ENCODE measurements at regions not wholly inside any gene's neighbourhood (a gene's known extent, or its start where the extent isn't known, plus 50 kb on each side); places are given as distances from the start of the nearest gene placed in this dataset.

GRCh38 chr13:50078231-50078894 is 63.1 kb downstream of the KCNRG start:
- Histone ChIP-seq H3K4me1 (ENCODE audit: control insufficient read depth, extremely low read depth, insufficient read depth, low read length) (peaks cover 5% of the 10 kb centered on the region), H3K36me3 (ENCODE audit: control insufficient read depth, insufficient read depth, low read length) (no peaks in the 10 kb centered on the region), H3K9ac (ENCODE audit: insufficient read depth, low read length) (no peak overlapping the region), H2AFZ (ENCODE audit: low read length) (no peak overlapping the region), H3K79me2 (ENCODE audit: control insufficient read depth, insufficient read depth, low read length) (peaks cover 93% of the 10 kb centered on the region), H3K27me3 (ENCODE audit: control insufficient read depth, insufficient read depth, low read length) (no peaks in the 10 kb centered on the region), H3K4me3 (replicated peaks in 1 of 4; ENCODE audit: control extremely low read depth in 1 of 4, insufficient read depth in 1 of 4, low read depth in 3 of 4, low read length in 4 of 4) (peak overlapping the region; percentile 65 to 98 (median 90)), H3K27ac (ENCODE audit: insufficient read depth, low read length) (no peak overlapping the region), H3K4me2 (ENCODE audit: extremely low read depth, insufficient read depth, low read length) (peak overlapping the region; percentile 77), H3K9me3 (ENCODE audit: control insufficient read depth, insufficient read depth, low read depth, low read length) (no peaks in the 10 kb centered on the region), H4K20me1 (ENCODE audit: control insufficient read depth, extremely low read depth, insufficient read depth, low read length) (no peaks in the 10 kb centered on the region)
- TF ChIP-seq EZH2 (IDR thresholded peaks at IDR 0.05; ENCODE audit: low read length, missing control alignments): no peak
- TF ChIP-seq CTCF (conservative IDR thresholded peaks at IDR 0.05 in 1 of 2, IDR thresholded peaks at IDR 0.05 in 1 of 2; ENCODE audit: low read depth in 1 of 2, low read length in 2 of 2): no peak
- DNase-seq (ENCODE audit: low read depth in 2 of 2): peak in 1 of 2 donors; percentile 23

- Histone ChIP-seq H3K4me1 (ENCODE audit: control insufficient read depth, extremely low read depth, insufficient read depth, low read length) (peaks cover 8% of the 10 kb centered on the region), H3K36me3 (ENCODE audit: control insufficient read depth, insufficient read depth, low read length) (no peaks in the 10 kb centered on the region), H3K4me3 (replicated peaks in 1 of 4; ENCODE audit: control extremely low read depth in 1 of 4, insufficient read depth in 1 of 4, low read depth in 3 of 4, low read length in 4 of 4) (peak overlapping the region; percentile 65 to 98 (median 90)), H4K20me1 (ENCODE audit: control insufficient read depth, extremely low read depth, insufficient read depth, low read length) (no peaks in the 10 kb centered on the region), H3K27me3 (ENCODE audit: control insufficient read depth, insufficient read depth, low read length) (no peaks in the 10 kb centered on the region), H3K79me2 (ENCODE audit: control insufficient read depth, insufficient read depth, low read length) (peaks cover 93% of the 10 kb centered on the region), H3K4me2 (ENCODE audit: extremely low read depth, insufficient read depth, low read length) (peak overlapping the region; percentile 77), H3K27ac (ENCODE audit: insufficient read depth, low read length) (no peak overlapping the region), H2AFZ (ENCODE audit: low read length) (no peak overlapping the region), H3K9me3 (ENCODE audit: control insufficient read depth, insufficient read depth, low read depth, low read length) (no peaks in the 10 kb centered on the region), H3K9ac (ENCODE audit: insufficient read depth, low read length) (no peak overlapping the region)
- no peak for TF ChIP-seq EZH2 (IDR thresholded peaks at IDR 0.05; ENCODE audit: low read length, missing control alignments)
- no peak for TF ChIP-seq CTCF (conservative IDR thresholded peaks at IDR 0.05 in 1 of 2, IDR thresholded peaks at IDR 0.05 in 1 of 2; ENCODE audit: low read depth in 1 of 2, low read length in 2 of 2)
- peak in 1 of 2 donors; percentile 33 for DNase-seq (ENCODE audit: low read depth in 2 of 2)
These were observed 63.8 kb downstream of the KCNRG start for GRCh38 chr13:50078895-50079654.

- TF ChIP-seq EZH2 (IDR thresholded peaks at IDR 0.05; ENCODE audit: low read length, missing control alignments): no peak
- TF ChIP-seq CTCF (conservative IDR thresholded peaks at IDR 0.05 in 1 of 2, IDR thresholded peaks at IDR 0.05 in 1 of 2; ENCODE audit: low read depth in 1 of 2, low read length in 2 of 2): no peak
- Histone ChIP-seq H3K9me3 (ENCODE audit: control insufficient read depth, insufficient read depth, low read depth, low read length) (no peaks in the 10 kb centered on the region), H3K4me2 (ENCODE audit: extremely low read depth, insufficient read depth, low read length) (peak overlapping the region; percentile 77), H3K79me2 (ENCODE audit: control insufficient read depth, insufficient read depth, low read length) (peaks cover 92% of the 10 kb centered on the region), H3K36me3 (ENCODE audit: control insufficient read depth, insufficient read depth, low read length) (no peaks in the 10 kb centered on the region), H3K9ac (ENCODE audit: insufficient read depth, low read length) (peak overlapping the region; percentile 89), H4K20me1 (ENCODE audit: control insufficient read depth, extremely low read depth, insufficient read depth, low read length) (no peaks in the 10 kb centered on the region), H3K27ac (ENCODE audit: insufficient read depth, low read length) (peak overlapping the region; percentile 94), H2AFZ (ENCODE audit: low read length) (no peak overlapping the region), H3K4me3 (replicated peaks in 1 of 4; ENCODE audit: control extremely low read depth in 1 of 4, insufficient read depth in 1 of 4, low read depth in 3 of 4, low read length in 4 of 4) (peak overlapping the region; percentile 65 to 98 (median 90)), H3K27me3 (ENCODE audit: control insufficient read depth, insufficient read depth, low read length) (no peaks in the 10 kb centered on the region), H3K4me1 (ENCODE audit: control insufficient read depth, extremely low read depth, insufficient read depth, low read length) (peaks cover 9% of the 10 kb centered on the region)
- DNase-seq (ENCODE audit: low read depth in 2 of 2): peak in 1 of 2 donors; percentile 21
These were observed 64.5 kb downstream of the KCNRG start for GRCh38 chr13:50079655-50080202.

Data from fibroblast of lung (primary cell).